HG02970 (cell line): ENCODE measurements at regions not wholly inside any gene's neighbourhood (a gene's known extent, or its start where the extent isn't known, plus 50 kb on each side); places are given as distances from the start of the nearest gene placed in this dataset.

Experiments used
- ATAC-seq: cut with Tn5 transposase; IDR thresholded peaks from one replicate; pipeline ENCODE4 v1.9.1; 2021; ENCODE audit warnings: mild to moderate bottlenecking, moderate library complexity, moderate number of reproducible peaks; ENCODE audit not compliant: unreplicated experiment, low FRiP score

GRCh38 chr10:83632701-83633100, 506.6 kb upstream of the GHITM start:
- no peak for ATAC-seq

GRCh38 chr10:83633547-83633946, 505.8 kb upstream of the GHITM start:
- no peak for ATAC-seq

- no peak for ATAC-seq
Measured at GRCh38 chr10:83636826-83637225, 502.5 kb upstream of the GHITM start.

- ATAC-seq = no peak
Measured at GRCh38 chr10:83647526-83647925, 491.8 kb upstream of the GHITM start.

GRCh38 chr10:83648201-83648600, 491.1 kb upstream of the GHITM start:
- ATAC-seq = no peak

- ATAC-seq = no peak
Measured at GRCh38 chr10:83649471-83649870, 489.8 kb upstream of the GHITM start.

GRCh38 chr10:83654689-83655088, 484.6 kb upstream of the GHITM start:
- ATAC-seq = no peak

- ATAC-seq = no peak
Measured at GRCh38 chr10:83656924-83657323, 482.4 kb upstream of the GHITM start.

- no peak for ATAC-seq
Measured at GRCh38 chr10:83657487-83657886, 481.8 kb upstream of the GHITM start.

GRCh38 chr10:83663918-83664317, 475.4 kb upstream of the GHITM start:
- no peak for ATAC-seq

GRCh38 chr10:83666762-83667161, 472.5 kb upstream of the GHITM start:
- no peak for ATAC-seq

- no peak for ATAC-seq
Measured at GRCh38 chr10:83667594-83667993, 471.7 kb upstream of the GHITM start.

- no peak for ATAC-seq
Measured at GRCh38 chr10:83673316-83673715, 466.0 kb upstream of the GHITM start.

GRCh38 chr10:83677795-83678194, 461.5 kb upstream of the GHITM start:
- ATAC-seq = no peak

GRCh38 chr10:83678850-83679249, 460.5 kb upstream of the GHITM start:
- no peak for ATAC-seq

- ATAC-seq = peak; percentile 99
Measured at GRCh38 chr10:83680470-83680891, 458.8 kb upstream of the GHITM start.

- no peak for ATAC-seq
Measured at GRCh38 chr10:83682414-83682813, 456.9 kb upstream of the GHITM start.

GRCh38 chr10:83685458-83685857, 453.9 kb upstream of the GHITM start:
- no peak for ATAC-seq

GRCh38 chr10:83691791-83692596, 447.3 kb upstream of the GHITM start:
- ATAC-seq = no peak

- ATAC-seq = no peak
Measured at GRCh38 chr10:83698899-83699298, 440.4 kb upstream of the GHITM start.

- no peak for ATAC-seq
Measured at GRCh38 chr10:83701799-83702198, 437.5 kb upstream of the GHITM start.

GRCh38 chr10:83702731-83703130, 436.6 kb upstream of the GHITM start:
- ATAC-seq = no peak
